ENCODE measurements at regions not wholly inside any gene's neighbourhood (a gene's known extent, or its start where the extent isn't known, plus 50 kb on each side); places are given as distances from the start of the nearest gene placed in this dataset.

DNA sequence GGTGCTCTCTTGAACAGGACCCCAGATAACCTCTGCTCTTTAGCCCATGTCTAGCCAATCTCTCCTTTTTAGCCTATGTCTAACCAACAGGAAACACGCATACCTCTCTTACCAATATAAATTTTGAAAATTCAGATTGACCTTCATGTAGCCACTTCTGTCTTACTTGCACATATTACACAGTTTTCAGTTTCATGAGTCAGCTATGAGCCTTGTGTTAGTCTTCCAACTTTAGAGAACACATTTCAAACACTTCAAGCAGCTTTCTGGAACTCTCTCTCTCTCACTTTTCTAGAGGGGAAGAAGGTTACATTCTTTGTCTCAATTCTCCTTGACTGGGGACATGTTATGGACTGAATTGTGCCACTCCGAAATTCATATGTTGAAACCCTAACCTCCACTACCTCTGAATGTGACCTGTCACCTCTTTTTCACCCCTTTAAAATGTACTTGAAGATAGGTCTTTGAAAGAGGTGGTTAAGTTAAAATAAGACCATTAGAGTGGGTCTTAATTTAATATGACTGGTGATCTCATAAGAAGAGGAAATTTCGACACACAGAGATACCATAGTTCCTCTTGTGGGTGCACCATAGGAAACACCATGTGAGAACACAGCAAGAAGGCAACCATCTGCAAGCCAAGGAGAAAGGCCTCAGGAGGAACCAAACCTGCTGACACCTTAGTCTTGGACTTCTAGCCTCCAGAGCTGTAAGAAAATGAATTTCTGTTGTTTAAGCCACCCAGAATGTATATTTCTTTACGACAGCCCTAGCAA lies 480.3 kb upstream of the ALCAM start:
- TF ChIP-seq, protein P1, sequence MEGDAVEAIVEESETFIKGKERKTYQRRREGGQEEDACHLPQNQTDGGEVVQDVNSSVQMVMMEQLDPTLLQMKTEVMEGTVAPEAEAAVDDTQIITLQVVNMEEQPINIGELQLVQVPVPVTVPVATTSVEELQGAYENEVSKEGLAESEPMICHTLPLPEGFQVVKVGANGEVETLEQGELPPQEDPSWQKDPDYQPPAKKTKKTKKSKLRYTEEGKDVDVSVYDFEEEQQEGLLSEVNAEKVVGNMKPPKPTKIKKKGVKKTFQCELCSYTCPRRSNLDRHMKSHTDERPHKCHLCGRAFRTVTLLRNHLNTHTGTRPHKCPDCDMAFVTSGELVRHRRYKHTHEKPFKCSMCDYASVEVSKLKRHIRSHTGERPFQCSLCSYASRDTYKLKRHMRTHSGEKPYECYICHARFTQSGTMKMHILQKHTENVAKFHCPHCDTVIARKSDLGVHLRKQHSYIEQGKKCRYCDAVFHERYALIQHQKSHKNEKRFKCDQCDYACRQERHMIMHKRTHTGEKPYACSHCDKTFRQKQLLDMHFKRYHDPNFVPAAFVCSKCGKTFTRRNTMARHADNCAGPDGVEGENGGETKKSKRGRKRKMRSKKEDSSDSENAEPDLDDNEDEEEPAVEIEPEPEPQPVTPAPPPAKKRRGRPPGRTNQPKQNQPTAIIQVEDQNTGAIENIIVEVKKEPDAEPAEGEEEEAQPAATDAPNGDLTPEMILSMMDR (IDR thresholded peaks at IDR 0.05; ENCODE audit: borderline replicate concordance, extremely low read depth, low read length, poor library complexity, severe bottlenecking), result no peak
- TF ChIP-seq EZH2 (IDR thresholded peaks at IDR 0.05; ENCODE audit: borderline replicate concordance, low read depth, low read length, severe bottlenecking), result no peak
